Stimulated activated CD8-positive, alpha-beta memory T cell treated with anti-CD3 and anti-CD28 coated beads, Interleukin-12 subunit alpha, Interleukin-12 subunit beta, amount 100 ng/mL, for 24 hours (primary cell): ENCODE measurements at regions not wholly inside any gene's neighbourhood (a gene's known extent, or its start where the extent isn't known, plus 50 kb on each side); places are given as distances from the start of the nearest gene placed in this dataset.
"Not testable (repeated sequence)": the region's sequence is repeated elsewhere in the genome, so short reads cannot be mapped to it uniquely, and the experiment has no call there.

ENCODE experiments used
- DNase-seq: peaks from one replicate; pipeline ENCODE4 v3.0.0-alpha.2; 2020; ENCODE audit errors: extremely low read depth

GRCh38 chr13:50274181-50274580 is 258.9 kb downstream of the KCNRG start:
- no peak for DNase-seq

DNA sequence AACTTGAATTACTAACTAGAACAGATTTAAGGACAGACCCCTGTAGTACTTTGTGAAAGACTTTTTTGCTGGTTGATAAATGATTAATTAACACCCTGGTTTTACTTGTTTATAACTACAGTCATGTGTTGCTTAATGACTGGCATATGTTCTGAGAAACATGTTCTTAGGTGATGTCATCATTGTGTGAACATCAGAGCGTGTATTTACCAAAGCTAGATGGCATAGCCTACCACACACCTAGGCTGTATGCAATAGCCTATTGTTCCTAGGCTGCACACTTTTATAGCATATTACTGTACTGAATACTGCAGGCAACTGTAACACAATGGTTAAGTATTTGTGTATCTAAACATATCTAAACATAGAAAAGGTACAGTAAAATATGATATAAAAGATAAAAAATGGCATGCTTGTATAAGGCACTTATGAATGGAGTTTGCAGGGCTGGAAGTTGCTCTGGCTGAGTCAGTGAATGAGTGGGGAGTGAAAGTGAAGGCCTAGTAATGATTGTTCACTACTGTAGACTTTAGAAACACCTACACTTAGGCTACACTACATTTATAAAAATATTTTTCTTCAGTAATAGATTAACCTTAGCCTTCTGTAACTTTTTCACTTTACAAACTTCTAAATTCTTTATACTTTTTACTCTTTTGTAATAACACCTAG is 260.3 kb downstream of the KCNRG start:
- DNase-seq: no peak

DNA sequence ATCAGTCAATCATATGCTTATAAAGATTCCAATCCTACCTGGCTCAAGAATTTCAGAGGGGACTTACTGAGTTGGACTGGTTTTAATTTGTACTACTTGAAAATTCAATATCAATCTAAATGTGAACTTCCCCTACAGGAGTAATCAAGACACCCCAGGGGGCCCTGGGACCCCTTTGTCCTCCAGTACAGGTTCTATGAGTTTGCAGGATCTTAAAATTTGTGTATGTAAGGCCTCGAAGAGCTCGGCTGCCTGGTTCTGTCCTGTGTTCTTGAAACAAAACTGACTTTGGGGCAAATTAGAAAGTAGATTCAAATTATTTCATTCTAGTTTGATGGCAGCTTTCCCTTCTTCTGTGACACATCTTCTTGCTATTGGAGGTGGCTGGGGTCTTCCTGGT is 261.3 kb downstream of the KCNRG start:
- DNase-seq: no peak

DNA sequence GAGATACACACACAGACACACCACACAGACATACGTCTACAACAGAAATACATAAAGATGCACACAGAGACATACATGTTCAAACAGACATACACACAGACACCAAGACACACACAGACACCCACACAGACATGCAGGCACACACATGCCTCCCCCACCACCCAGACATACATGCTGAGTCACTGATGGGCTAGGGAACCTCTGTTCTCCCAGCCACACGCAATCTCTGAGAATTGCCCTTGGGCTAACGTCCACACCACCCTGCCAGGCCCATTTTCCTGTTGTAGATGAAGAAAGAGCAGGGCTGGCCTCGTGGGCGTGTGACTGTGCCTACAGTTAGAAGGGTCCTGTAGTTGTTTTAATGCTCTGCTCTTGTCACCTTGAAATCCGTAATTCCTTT is 261.9 kb downstream of the KCNRG start:
- DNase-seq: no peak

- no peak for DNase-seq
Measured at GRCh38 chr13:50277906-50278305, 262.7 kb downstream of the KCNRG start.

DNA sequence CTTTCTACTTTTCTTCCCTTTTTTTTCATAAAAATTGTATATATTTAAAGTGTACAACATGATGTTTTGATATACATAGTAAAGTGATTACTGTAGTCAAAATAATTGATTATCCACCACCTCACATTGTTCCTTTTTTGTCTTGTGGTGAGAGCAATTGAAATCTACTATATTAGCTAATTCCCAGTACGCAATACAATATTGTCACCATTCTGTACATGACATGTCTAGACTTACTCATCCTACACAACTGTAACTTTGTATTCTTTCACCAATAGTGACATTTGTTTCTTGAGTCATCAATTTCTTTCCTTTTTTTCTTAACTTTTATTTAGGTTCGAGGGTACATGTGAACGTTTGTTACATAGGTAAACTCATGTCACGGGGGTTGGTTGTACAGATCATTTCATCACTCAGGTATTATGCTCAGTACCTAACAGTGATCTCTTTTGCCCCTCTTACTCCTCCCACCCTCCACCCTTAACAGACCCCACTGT is 265.2 kb downstream of the KCNRG start:
- no peak for DNase-seq

DNA sequence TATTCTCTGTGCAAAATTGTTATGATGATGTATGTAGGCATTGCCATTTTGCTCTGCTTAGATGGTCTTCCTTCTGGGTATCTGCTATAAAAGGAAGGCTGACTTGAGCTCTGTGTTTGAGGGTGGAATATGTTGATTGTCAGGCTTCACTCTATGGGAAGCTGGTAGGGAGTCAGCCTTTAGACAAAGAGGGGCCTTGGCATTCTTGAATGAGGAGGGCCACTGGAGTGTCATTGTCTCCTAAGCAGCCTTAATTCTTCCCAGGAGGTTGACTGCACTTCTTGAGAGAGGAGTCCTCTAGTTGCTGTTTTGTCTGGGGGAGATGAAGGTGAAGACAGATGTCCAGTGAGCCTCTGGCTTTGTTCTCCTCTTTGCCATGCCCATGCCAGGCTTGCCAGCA is 266.8 kb downstream of the KCNRG start:
- no peak for DNase-seq

- DNase-seq: no peak
Measured at GRCh38 chr13:50283017-50283416, 267.8 kb downstream of the KCNRG start.

GRCh38 chr13:50284540-50284939 is 269.3 kb downstream of the KCNRG start:
- no peak for DNase-seq

- DNase-seq: no peak
Measured at GRCh38 chr13:50285283-50285682, 270.0 kb downstream of the KCNRG start.

GRCh38 chr13:50286324-50286723 is 271.1 kb downstream of the KCNRG start:
- no peak for DNase-seq

DNA sequence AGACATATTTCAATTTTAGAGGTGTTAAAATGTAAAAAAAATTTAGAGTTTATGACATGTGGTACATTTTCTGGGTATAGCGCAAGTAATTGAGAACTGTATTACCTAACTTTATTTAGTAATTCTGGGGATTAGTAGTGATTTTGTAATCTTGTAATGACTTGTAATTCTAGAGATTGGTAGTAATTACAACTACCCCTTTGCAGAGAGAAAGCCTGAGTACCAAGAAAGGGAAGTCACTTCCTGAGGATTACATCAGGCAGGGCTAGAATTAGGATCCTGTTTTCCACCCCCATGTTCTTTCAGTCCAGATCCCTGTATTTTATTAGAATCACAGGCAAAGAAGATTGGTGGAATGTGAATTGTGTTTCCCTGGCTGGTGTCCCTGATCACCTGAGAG is 274.9 kb downstream of the KCNRG start:
- DNase-seq: no peak

GRCh38 chr13:50291611-50292010 is 276.4 kb downstream of the KCNRG start:
- no peak for DNase-seq

DNA sequence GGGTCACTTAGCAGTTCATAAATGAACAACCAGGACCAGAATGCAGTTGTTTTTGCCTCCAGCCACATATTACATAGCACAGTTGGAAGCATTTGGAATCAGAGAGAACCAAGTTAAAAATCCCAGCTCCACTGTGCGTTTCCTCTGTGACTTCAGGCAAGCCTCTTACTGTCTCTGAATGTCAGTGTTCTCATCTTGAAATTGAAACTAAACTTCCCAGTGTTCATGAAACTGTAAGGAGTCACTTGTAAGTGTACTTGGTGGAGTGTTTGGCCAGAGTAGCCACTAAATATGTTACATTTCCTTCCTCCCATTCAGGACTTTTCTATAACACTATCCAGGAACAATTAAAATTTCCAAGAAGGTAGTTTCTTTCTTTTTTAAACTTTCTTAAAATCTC is 276.8 kb downstream of the KCNRG start:
- no peak for DNase-seq

GRCh38 chr13:50294425-50294824 is 279.2 kb downstream of the KCNRG start:
- DNase-seq: not testable (repeated sequence)

DNA sequence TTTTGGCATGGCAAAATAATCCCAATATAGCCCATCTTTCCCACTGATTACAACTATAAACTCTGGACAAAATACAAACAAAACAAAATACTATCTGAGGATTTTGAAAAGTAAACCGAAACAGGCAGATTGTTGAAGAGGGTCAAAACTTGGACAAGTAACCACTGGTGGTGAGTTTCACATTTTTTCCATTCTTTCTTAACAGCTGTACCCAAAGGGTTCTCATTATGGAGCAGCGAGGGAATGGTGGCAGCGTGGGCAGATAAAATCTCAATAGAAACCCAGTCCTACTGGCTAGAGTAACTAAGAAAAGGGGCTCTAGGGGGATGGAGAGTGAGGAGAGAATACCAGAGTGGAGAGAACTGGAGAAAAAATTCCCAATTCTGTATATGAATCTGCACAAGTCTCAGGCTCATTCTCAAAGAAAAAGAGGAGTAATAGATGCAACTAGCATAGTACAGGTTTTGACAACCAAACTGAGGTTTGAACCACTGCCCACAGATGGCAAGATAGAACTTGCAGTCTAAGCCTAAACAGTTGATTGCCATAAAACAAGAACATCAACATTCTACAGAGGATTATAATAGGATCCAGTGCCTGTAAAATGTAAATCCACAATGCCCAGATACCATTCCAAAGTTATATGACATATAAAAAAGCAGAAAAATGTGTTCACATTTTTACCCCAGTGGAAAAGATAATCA is 284.5 kb downstream of the KCNRG start:
- DNase-seq: no peak

- DNase-seq: no peak
Measured at GRCh38 chr13:50303963-50304721, 288.9 kb downstream of the KCNRG start.

DNA sequence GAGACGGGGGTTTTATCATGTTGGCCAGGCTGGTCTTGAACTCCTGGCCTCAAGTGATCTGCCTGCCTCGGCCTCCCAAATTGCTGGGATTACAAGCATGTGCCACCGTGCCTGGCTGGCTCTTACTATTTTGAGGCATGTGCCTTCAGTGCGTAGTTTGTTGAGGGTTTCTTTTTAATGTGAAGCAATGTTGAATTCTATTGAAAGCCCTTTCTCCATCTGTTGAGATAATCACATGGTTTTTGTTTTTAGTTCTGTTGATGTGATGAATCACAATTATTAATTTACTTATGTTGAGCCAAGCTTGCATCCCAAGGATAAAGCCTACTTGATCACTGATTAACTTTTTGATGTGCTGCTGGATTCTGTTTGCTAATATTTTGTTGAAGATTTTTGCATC is 290.9 kb downstream of the KCNRG start:
- DNase-seq: no peak

DNA sequence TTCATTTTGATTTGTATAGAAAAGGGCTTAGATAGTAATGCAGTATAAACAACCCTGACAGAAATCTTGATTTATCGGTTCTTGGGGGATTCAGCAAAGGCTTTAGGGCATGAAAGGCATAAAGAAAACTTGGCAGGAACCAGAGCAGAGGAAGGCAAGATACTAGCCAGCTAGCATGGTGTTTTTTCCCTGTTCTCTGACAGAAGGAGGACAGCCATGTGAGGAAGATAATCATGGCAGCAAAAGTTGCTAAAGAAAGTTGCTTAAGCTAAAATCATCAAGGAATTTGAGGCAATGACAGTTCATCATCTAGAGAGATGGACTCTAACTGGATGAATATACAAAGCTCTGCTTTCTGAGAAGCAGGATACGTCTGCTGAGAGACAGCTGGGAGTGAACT is 294.1 kb downstream of the KCNRG start:
- DNase-seq: no peak

- no peak for DNase-seq
Measured at GRCh38 chr13:50309882-50310594, 294.8 kb downstream of the KCNRG start.

GRCh38 chr13:50310734-50311133 is 295.5 kb downstream of the KCNRG start:
- no peak for DNase-seq

GRCh38 chr13:50318887-50319286 is 303.6 kb downstream of the KCNRG start:
- DNase-seq: no peak
